ENCODE measurements at regions not wholly inside any gene's neighbourhood (a gene's known extent, or its start where the extent isn't known, plus 50 kb on each side); places are given as distances from the start of the nearest gene placed in this dataset.

- no peak for DNase-seq
- no peak overlapping the region for H3K4me3 ChIP-seq
- ATAC-seq (ENCODE audit: insufficient read depth, low FRiP score), result no peak
- no peak overlapping the region for H3K9ac ChIP-seq (ENCODE audit: insufficient read depth in 1 of 2, low read length in 2 of 2)
- 85 to 86% methylated on average over 7 of the region's 7 CpGs for WGBS, 2 donors
- no peaks in the 10 kb centered on the region for H3K9me3 ChIP-seq (ENCODE audit: control insufficient read depth in 4 of 4, insufficient read depth in 3 of 4, low read length in 3 of 4)
- TF ChIP-seq CTCF (IDR thresholded peaks at IDR 0.05; ENCODE audit: control extremely low read depth, extremely low read depth), result no peak
- no peaks in the 10 kb centered on the region for H3K4me1 ChIP-seq (ENCODE audit: control insufficient read depth in 5 of 5, insufficient read depth in 5 of 5, low read length in 5 of 5)
- H3K27me3 ChIP-seq (ENCODE audit: control insufficient read depth in 3 of 3, insufficient read depth in 3 of 3, low read length in 2 of 3), result no peaks in the 10 kb centered on the region
- no peaks in the 10 kb centered on the region for H3K36me3 ChIP-seq (ENCODE audit: control insufficient read depth in 4 of 4, insufficient read depth in 4 of 4, low read length in 4 of 4)
- no peak overlapping the region for H3K27ac ChIP-seq (ENCODE audit: low read depth in 1 of 2, low read length in 1 of 2)
These were observed 901.4 kb downstream of the AACS start for GRCh38 chr12:125966641-125967040.

- Histone ChIP-seq H3K4me3 (no peak overlapping the region), H3K4me1 (ENCODE audit: control insufficient read depth in 5 of 5, insufficient read depth in 5 of 5, low read length in 5 of 5) (no peaks in the 10 kb centered on the region), H3K27me3 (ENCODE audit: control insufficient read depth in 3 of 3, insufficient read depth in 3 of 3, low read length in 2 of 3) (no peaks in the 10 kb centered on the region), H3K9ac (ENCODE audit: insufficient read depth in 1 of 2, low read length in 2 of 2) (no peak overlapping the region), H3K36me3 (ENCODE audit: control insufficient read depth in 4 of 4, insufficient read depth in 4 of 4, low read length in 4 of 4) (no peaks in the 10 kb centered on the region), H3K27ac (ENCODE audit: low read depth in 1 of 2, low read length in 1 of 2) (no peak overlapping the region), H3K9me3 (ENCODE audit: control insufficient read depth in 4 of 4, insufficient read depth in 3 of 4, low read length in 3 of 4) (no peaks in the 10 kb centered on the region)
- TF ChIP-seq CTCF (IDR thresholded peaks at IDR 0.05; ENCODE audit: control extremely low read depth, extremely low read depth), result no peak
- ATAC-seq (ENCODE audit: insufficient read depth, low FRiP score), result no peak
- 81 to 83% methylated on average over 2 of the region's 2 CpGs for WGBS, 2 donors
- no peak for DNase-seq
These were observed 903.2 kb downstream of the AACS start for GRCh38 chr12:125968413-125968812.

DNA sequence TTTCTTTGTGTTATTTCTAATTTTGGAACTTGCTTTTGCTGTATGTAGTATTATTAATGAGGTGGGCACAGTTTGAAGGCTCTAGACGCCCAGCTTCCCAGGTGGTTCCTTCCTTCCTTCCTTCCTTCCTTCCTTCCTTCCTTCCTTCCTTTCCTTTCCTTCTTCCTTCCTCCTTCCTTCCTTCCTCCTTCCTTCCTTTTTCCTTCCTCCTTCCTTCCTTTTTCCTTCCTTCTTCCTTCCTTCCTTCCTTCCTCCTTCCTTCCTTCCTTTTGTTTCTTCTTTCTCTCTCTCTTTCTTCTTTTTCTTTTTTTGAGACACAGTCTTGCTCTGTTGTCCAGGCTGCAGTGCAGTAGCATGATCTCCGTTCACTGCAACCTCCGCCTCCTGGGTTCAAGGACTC, 906.7 kb downstream of the AACS start:
- Histone ChIP-seq H3K9me3 (ENCODE audit: control insufficient read depth in 4 of 4, insufficient read depth in 3 of 4, low read length in 3 of 4) (no peaks in the 10 kb centered on the region), H3K4me1 (ENCODE audit: control insufficient read depth in 5 of 5, insufficient read depth in 5 of 5, low read length in 5 of 5) (no peaks in the 10 kb centered on the region), H3K27me3 (ENCODE audit: control insufficient read depth in 3 of 3, insufficient read depth in 3 of 3, low read length in 2 of 3) (no peaks in the 10 kb centered on the region), H3K27ac (ENCODE audit: low read depth in 1 of 2, low read length in 1 of 2) (no peak overlapping the region), H3K36me3 (ENCODE audit: control insufficient read depth in 4 of 4, insufficient read depth in 4 of 4, low read length in 4 of 4) (no peaks in the 10 kb centered on the region), H3K9ac (ENCODE audit: insufficient read depth in 1 of 2, low read length in 2 of 2) (no peak overlapping the region), H3K4me3 (no peak overlapping the region)
- ATAC-seq (ENCODE audit: insufficient read depth, low FRiP score) (no peak), DNase-seq (no peak)
- no peak for TF ChIP-seq CTCF (IDR thresholded peaks at IDR 0.05; ENCODE audit: control extremely low read depth, extremely low read depth)
- 69 to 76% methylated on average over 3 of the region's 3 CpGs for WGBS, 2 donors

GRCh38 chr12:125978286-125978685, 913.1 kb downstream of the AACS start:
- WGBS, 2 donors, result 71 to 82% methylated on average over 2 of the region's 2 CpGs
- TF ChIP-seq CTCF (IDR thresholded peaks at IDR 0.05; ENCODE audit: control extremely low read depth, extremely low read depth), result no peak
- no peak for DNase-seq
- no peak for ATAC-seq (ENCODE audit: insufficient read depth, low FRiP score)
- Histone ChIP-seq H3K36me3 (ENCODE audit: control insufficient read depth in 4 of 4, insufficient read depth in 4 of 4, low read length in 4 of 4) (no peaks in the 10 kb centered on the region), H3K9me3 (ENCODE audit: control insufficient read depth in 4 of 4, insufficient read depth in 3 of 4, low read length in 3 of 4) (no peaks in the 10 kb centered on the region), H3K27ac (ENCODE audit: low read depth in 1 of 2, low read length in 1 of 2) (no peak overlapping the region), H3K9ac (ENCODE audit: insufficient read depth in 1 of 2, low read length in 2 of 2) (no peak overlapping the region), H3K27me3 (ENCODE audit: control insufficient read depth in 3 of 3, insufficient read depth in 3 of 3, low read length in 2 of 3) (no peaks in the 10 kb centered on the region), H3K4me3 (no peak overlapping the region), H3K4me1 (ENCODE audit: control insufficient read depth in 5 of 5, insufficient read depth in 5 of 5, low read length in 5 of 5) (peaks cover 0 to 6% (median 0%) of the 10 kb centered on the region in 5 donors)
